ENCODE measurements at regions not wholly inside any gene's neighbourhood (a gene's known extent, or its start where the extent isn't known, plus 50 kb on each side); places are given as distances from the start of the nearest gene placed in this dataset.

- H3K9me3 ChIP-seq: no peaks in the 10 kb centered on the region
- TF ChIP-seq POLR2A (IDR thresholded peaks at IDR 0.05) (no peak), POLR2AphosphoS5 (IDR thresholded peaks at IDR 0.05) (no peak), EP300 (IDR thresholded peaks at IDR 0.05) (no peak)
- TF ChIP-seq, protein P1, sequence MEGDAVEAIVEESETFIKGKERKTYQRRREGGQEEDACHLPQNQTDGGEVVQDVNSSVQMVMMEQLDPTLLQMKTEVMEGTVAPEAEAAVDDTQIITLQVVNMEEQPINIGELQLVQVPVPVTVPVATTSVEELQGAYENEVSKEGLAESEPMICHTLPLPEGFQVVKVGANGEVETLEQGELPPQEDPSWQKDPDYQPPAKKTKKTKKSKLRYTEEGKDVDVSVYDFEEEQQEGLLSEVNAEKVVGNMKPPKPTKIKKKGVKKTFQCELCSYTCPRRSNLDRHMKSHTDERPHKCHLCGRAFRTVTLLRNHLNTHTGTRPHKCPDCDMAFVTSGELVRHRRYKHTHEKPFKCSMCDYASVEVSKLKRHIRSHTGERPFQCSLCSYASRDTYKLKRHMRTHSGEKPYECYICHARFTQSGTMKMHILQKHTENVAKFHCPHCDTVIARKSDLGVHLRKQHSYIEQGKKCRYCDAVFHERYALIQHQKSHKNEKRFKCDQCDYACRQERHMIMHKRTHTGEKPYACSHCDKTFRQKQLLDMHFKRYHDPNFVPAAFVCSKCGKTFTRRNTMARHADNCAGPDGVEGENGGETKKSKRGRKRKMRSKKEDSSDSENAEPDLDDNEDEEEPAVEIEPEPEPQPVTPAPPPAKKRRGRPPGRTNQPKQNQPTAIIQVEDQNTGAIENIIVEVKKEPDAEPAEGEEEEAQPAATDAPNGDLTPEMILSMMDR (IDR thresholded peaks at IDR 0.05): no peak
- H3K4me1 ChIP-seq: no peaks in the 10 kb centered on the region
- no peak for DNase-seq
- no peaks in the 10 kb centered on the region for H3K36me3 ChIP-seq
- H3K27me3 ChIP-seq: no peaks in the 10 kb centered on the region
- 84 to 95% (median 92%) methylated on average over 1 of the region's 1 CpG for WGBS, 5 donors
- intact Hi-C loops (cut with DNase I; ENCODE audit: low total_unique reads): no loop called here
- no peak overlapping the region for H3K27ac ChIP-seq
- H3K4me3 ChIP-seq: no peak overlapping the region
Observed at GRCh38 chr2:180150606-180151005, 143.5 kb upstream of the CWC22 start.

- TF ChIP-seq POLR2A (IDR thresholded peaks at IDR 0.05): no peak
- TF ChIP-seq POLR2AphosphoS5 (IDR thresholded peaks at IDR 0.05): no peak
- TF ChIP-seq, protein P1 (IDR thresholded peaks at IDR 0.05): no peak
- TF ChIP-seq EP300 (IDR thresholded peaks at IDR 0.05): no peak
- Histone ChIP-seq H3K4me3 (no peak overlapping the region), H3K27ac (no peak overlapping the region), H3K4me1 (no peaks in the 10 kb centered on the region), H3K9me3 (no peaks in the 10 kb centered on the region), H3K36me3 (no peaks in the 10 kb centered on the region), H3K27me3 (no peaks in the 10 kb centered on the region)
- no peak for DNase-seq
- intact Hi-C loops (cut with DNase I; ENCODE audit: low total_unique reads): no loop called here
- 47 to 60% (median 49%) methylated on average over 2 of the region's 2 CpGs for WGBS, 5 donors
Observed at GRCh38 chr2:180146541-180146940, 139.4 kb upstream of the CWC22 start.

GRCh38 chr2:180146114-180146513, 139.0 kb upstream of the CWC22 start:
- Histone ChIP-seq H3K36me3 (no peaks in the 10 kb centered on the region), H3K27me3 (no peaks in the 10 kb centered on the region), H3K9me3 (no peaks in the 10 kb centered on the region), H3K27ac (no peak overlapping the region), H3K4me1 (no peaks in the 10 kb centered on the region), H3K4me3 (no peak overlapping the region)
- DNase-seq: no peak
- intact Hi-C loops (cut with DNase I; ENCODE audit: low total_unique reads): no loop called here
- TF ChIP-seq, protein P1 (IDR thresholded peaks at IDR 0.05): no peak
- no peak for TF ChIP-seq POLR2A (IDR thresholded peaks at IDR 0.05)
- TF ChIP-seq POLR2AphosphoS5 (IDR thresholded peaks at IDR 0.05): no peak
- TF ChIP-seq EP300 (IDR thresholded peaks at IDR 0.05): no peak
- WGBS, 5 donors: 52 to 71% (median 58%) methylated on average over 1 of the region's 1 CpG

GRCh38 chr2:180145163-180145562, 138.1 kb upstream of the CWC22 start:
- no peaks in the 10 kb centered on the region for H3K9me3 ChIP-seq
- H3K4me1 ChIP-seq: no peaks in the 10 kb centered on the region
- H3K27ac ChIP-seq: no peak overlapping the region
- TF ChIP-seq EP300 (IDR thresholded peaks at IDR 0.05) (no peak), POLR2A (IDR thresholded peaks at IDR 0.05) (no peak), POLR2AphosphoS5 (IDR thresholded peaks at IDR 0.05) (no peak)
- TF ChIP-seq, protein P1 (IDR thresholded peaks at IDR 0.05): no peak
- H3K4me3 ChIP-seq: no peak overlapping the region
- intact Hi-C loops (cut with DNase I; ENCODE audit: low total_unique reads): no loop called here
- no peak for DNase-seq
- 80 to 90% (median 82%) methylated on average over 5 of the region's 5 CpGs for WGBS, 5 donors
- no peaks in the 10 kb centered on the region for H3K36me3 ChIP-seq
- H3K27me3 ChIP-seq: no peaks in the 10 kb centered on the region
